Neural progenitor cell (in vitro differentiated cells): ENCODE measurements at regions not wholly inside any gene's neighbourhood (a gene's known extent, or its start where the extent isn't known, plus 50 kb on each side); places are given as distances from the start of the nearest gene placed in this dataset.

Experiments used
- CTCF ChIP-seq: fragments of 200-600 bp; sonication (generic); IDR thresholded peaks from 2 replicates; pipeline ENCODE4 v1.5.1; 2017; ENCODE audit warnings: antibody characterized with exemption, mild to moderate bottlenecking
- EZH2 ChIP-seq: fragments of 200-600 bp; sonication (generic); IDR thresholded peaks from 2 replicates; pipeline ENCODE4 v1.6.1; 2017; ENCODE audit warnings: antibody characterized with exemption, mild to moderate bottlenecking, moderate library complexity
- EZH2phosphoT487 ChIP-seq: fragments of 200-600 bp; sonication (generic); IDR thresholded peaks from 2 replicates; pipeline ENCODE4 v1.6.1; 2017; ENCODE audit warnings: antibody characterized with exemption

DNA sequence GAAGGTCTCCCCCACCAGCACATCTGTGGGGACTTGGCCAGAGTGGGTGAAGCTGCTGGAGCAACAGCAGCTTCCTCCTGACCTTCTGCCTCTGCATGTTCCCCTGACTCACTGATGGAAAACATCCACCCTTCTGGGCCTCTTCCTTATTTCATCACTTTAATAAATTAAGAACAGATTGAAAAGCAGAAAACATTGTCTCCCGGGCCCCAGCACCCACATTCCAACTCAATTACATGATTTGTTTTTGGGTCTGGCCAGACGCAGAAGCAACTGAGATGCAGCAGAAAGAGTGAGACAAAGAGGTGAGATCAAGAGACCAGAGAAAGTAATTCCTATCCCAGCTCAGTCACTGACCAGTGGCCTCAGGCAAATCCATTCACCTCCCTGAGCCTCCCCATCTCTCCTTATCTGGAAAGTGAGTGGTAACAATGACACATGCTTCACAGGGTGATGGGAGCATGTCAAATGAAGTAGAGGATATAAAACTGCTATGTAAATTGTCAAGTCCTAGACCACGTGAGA, 157.1 kb downstream of the ELAVL4 start:
- TF ChIP-seq CTCF: no peak
- TF ChIP-seq EZH2: no peak
- no peak for TF ChIP-seq EZH2phosphoT487
